ENCODE measurements at regions not wholly inside any gene's neighbourhood (a gene's known extent, or its start where the extent isn't known, plus 50 kb on each side); places are given as distances from the start of the nearest gene placed in this dataset.

GRCh38 chr12:87439990-87440827, 589.0 kb downstream of the C12orf50 start:
- TF ChIP-seq, protein P1, sequence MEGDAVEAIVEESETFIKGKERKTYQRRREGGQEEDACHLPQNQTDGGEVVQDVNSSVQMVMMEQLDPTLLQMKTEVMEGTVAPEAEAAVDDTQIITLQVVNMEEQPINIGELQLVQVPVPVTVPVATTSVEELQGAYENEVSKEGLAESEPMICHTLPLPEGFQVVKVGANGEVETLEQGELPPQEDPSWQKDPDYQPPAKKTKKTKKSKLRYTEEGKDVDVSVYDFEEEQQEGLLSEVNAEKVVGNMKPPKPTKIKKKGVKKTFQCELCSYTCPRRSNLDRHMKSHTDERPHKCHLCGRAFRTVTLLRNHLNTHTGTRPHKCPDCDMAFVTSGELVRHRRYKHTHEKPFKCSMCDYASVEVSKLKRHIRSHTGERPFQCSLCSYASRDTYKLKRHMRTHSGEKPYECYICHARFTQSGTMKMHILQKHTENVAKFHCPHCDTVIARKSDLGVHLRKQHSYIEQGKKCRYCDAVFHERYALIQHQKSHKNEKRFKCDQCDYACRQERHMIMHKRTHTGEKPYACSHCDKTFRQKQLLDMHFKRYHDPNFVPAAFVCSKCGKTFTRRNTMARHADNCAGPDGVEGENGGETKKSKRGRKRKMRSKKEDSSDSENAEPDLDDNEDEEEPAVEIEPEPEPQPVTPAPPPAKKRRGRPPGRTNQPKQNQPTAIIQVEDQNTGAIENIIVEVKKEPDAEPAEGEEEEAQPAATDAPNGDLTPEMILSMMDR (IDR thresholded peaks at IDR 0.05; ENCODE audit: low read length) = no peak
- no peak for TF ChIP-seq EZH2 (IDR thresholded peaks at IDR 0.05; ENCODE audit: borderline replicate concordance, low read length)

Measured in OCI-LY1 (cell line).